PC-9 (cell line): ENCODE measurements at regions not wholly inside any gene's neighbourhood (a gene's known extent, or its start where the extent isn't known, plus 50 kb on each side); places are given as distances from the start of the nearest gene placed in this dataset.

Experiments used
- EZH2 ChIP-seq: fragments of 200-600 bp; sonication (generic); IDR thresholded peaks from 2 replicates; pipeline ENCODE4 v1.8.0; 2017; ENCODE audit warnings: antibody characterized with exemption, low read depth
- TF ChIP-seq, protein P1 (sequence below): fragments of 200-600 bp; sonication (generic); conservative IDR thresholded peaks from 2 replicates; pipeline ENCODE4 v1.6.1; 2017; ENCODE audit warnings: mixed run types, antibody characterized with exemption, mild to moderate bottlenecking, moderate library complexity

DNA sequence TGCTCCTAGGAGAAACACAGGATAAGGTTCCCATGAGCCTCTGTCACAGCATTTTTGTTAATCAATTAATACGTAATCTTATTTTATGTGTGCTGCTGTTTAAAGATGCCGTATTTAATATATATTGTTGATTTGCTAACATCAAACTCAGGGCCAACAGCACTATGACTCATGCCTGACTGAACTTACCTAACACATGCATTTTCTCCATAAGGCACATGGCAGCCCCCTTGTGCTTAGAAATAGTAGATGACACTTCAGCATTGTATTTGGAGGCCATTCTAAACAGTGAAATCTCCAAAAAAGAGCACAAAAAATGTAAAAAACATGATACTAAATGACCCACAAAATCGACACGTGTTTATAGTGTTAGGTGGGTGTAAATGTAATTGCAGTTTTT is 314.8 kb downstream of the MYCN start:
- TF ChIP-seq, protein P1, sequence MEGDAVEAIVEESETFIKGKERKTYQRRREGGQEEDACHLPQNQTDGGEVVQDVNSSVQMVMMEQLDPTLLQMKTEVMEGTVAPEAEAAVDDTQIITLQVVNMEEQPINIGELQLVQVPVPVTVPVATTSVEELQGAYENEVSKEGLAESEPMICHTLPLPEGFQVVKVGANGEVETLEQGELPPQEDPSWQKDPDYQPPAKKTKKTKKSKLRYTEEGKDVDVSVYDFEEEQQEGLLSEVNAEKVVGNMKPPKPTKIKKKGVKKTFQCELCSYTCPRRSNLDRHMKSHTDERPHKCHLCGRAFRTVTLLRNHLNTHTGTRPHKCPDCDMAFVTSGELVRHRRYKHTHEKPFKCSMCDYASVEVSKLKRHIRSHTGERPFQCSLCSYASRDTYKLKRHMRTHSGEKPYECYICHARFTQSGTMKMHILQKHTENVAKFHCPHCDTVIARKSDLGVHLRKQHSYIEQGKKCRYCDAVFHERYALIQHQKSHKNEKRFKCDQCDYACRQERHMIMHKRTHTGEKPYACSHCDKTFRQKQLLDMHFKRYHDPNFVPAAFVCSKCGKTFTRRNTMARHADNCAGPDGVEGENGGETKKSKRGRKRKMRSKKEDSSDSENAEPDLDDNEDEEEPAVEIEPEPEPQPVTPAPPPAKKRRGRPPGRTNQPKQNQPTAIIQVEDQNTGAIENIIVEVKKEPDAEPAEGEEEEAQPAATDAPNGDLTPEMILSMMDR = no peak
- TF ChIP-seq EZH2 = no peak
